Activated CD8-positive, alpha-beta memory T cell treated with anti-CD3 and anti-CD28 coated beads for 24 hours (primary cell): ENCODE measurements at regions not wholly inside any gene's neighbourhood (a gene's known extent, or its start where the extent isn't known, plus 50 kb on each side); places are given as distances from the start of the nearest gene placed in this dataset.

Source experiments
- DNase-seq: peaks from one replicate; pipeline ENCODE4 v3.0.0-alpha.2; 2020

GRCh38 chr15:97525809-97526208 lies 434.7 kb upstream of the ARRDC4 start:
- no peak for DNase-seq

GRCh38 chr15:97528238-97528637 lies 432.3 kb upstream of the ARRDC4 start:
- no peak for DNase-seq

DNA sequence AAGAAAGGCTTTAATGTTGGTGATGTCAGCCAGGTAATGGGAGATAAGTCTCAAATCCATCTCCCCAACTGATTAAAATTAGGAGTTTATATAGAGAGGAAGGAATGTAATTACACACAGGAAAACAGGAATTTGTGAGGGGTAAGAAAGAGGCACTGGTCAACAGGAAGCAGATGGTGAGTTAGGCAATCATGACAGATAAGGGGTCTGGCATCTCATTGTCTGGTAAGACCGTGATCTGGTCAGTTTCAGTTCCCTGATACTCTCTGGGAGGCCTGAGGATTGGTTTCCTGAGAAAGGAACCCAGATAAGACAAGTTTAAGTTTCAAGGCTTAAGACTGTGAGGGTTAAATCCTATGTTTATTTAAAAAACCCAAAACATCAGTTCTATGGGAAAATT lies 414.7 kb upstream of the ARRDC4 start:
- DNase-seq: no peak

- no peak for DNase-seq
Measured at GRCh38 chr15:97547381-97547780, 413.1 kb upstream of the ARRDC4 start.

DNA sequence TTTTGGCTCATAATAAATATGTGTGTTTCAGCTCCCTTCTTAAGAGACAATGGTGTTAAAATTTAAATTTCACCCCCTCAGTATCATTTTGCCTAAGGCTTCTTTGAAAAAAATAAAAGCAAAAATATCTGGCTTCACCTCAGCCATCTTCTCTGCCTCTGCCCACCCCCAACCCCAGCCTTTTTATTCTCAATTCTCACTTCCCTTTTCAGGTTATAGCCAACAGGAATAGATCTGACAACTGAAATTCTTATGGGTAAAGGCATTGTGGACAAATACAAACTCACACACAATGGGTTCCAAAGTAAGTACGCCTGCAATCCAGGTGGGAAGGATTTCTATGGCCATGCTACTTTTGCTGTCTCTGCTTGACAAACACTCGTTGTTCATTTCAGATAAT lies 399.0 kb upstream of the ARRDC4 start:
- DNase-seq: no peak

GRCh38 chr15:97563516-97563915 lies 397.0 kb upstream of the ARRDC4 start:
- no peak for DNase-seq

- DNase-seq: no peak
Measured at GRCh38 chr15:97566961-97567360, 393.5 kb upstream of the ARRDC4 start.

DNA sequence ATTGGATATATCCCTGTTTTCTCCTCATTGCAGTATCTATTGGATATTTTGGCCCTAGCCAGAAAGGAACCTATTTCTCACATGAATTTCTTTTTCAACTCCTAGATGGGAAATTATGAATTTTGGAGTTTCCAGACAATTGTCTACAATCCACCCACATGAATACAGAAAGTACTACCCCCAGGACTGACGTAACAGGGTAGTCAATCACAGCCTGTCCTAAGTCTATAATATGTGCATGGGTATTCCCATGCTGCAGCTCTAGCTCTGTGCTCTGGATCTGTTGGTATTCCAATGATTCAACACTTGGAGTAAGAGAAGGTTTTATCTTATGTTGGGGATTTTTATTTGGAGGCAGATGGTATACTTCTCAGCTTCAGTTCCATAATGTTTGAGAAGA lies 393.1 kb upstream of the ARRDC4 start:
- no peak for DNase-seq

- no peak for DNase-seq
Measured at GRCh38 chr15:97576929-97577645, 383.4 kb upstream of the ARRDC4 start.

DNA sequence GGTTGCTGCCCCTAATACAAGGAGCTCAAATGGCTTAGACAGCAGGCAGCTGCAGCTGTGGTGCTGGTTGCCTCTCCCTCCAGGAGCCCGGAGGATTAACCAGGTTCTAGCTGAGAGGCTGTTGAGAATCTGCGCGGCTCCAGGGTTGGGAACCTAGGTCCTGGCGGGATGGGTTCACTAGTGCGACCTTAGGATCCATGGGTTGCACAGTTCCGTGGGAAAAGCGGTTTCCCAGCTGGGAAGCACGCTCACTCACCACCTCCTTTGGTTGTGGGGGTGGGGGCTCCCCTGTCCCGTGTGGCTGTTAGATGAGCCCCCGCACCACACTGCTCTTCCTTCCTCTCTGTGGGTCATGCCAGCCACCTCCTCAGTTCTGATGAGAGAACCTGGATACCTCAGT lies 375.1 kb upstream of the ARRDC4 start:
- DNase-seq: no peak

- DNase-seq: no peak
Measured at GRCh38 chr15:97592778-97593177, 367.7 kb upstream of the ARRDC4 start.

GRCh38 chr15:97597801-97598200 lies 362.7 kb upstream of the ARRDC4 start:
- DNase-seq: no peak

DNA sequence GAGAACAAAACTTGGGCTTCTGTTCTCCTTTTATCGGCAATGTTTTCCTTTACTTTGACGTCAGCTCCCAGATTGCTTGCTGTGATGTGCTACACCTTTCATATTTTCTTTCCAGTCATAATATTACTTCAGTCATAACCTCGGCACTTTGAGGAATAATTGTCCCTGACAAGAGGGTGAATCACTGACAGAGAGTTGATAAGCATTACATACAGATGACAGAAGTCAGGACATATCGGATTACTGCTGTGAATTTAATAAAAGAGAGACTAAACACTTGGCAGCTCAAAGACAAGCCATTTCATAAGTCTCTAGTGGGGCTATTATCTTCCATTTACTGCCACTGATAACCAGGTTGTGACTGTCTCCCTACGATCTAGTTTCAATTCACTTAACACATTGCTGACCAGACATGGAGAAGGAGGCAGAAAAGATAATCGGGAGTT lies 362.1 kb upstream of the ARRDC4 start:
- no peak for DNase-seq

DNA sequence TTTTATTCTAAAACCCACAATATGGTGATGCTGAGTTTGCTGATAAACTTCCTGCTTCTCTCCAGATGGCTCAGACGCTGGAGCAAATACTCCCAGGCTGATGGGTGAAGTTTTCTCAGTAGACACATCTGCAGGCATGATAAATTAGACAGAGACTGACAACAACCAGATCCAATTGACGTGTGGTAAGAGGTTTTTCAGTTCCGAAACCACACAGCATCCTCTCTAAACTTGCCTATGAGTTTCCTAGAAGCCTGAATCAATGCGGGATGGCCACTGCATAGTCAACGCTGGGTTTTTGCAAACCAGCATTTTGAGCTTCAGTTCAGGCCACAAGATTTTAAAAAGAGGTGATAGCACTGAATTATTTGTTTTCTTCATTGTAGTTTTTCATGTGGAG lies 360.3 kb upstream of the ARRDC4 start:
- no peak for DNase-seq

GRCh38 chr15:97604677-97605076 lies 355.8 kb upstream of the ARRDC4 start:
- no peak for DNase-seq

DNA sequence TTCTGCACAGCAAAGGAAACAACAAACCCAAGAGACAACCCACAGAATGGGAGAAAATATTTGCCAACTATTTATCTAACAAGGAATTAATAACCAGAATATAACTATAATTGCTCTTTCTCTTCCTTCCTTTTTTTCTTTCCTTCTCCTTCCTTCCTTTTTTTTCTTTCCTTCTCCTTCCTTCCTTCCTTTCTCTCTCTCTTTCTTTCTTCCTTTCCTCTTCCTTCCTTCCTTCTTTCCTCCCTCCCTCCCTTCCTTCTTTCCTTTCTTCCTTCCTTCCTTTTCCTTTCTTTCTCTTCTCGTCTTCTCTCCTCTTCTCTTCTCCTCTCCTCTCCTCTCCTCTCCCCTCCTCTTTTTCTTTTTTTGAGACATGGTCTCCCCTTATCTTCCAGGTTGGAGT lies 345.4 kb upstream of the ARRDC4 start:
- no peak for DNase-seq

- no peak for DNase-seq
Measured at GRCh38 chr15:97623091-97623661, 337.3 kb upstream of the ARRDC4 start.

DNA sequence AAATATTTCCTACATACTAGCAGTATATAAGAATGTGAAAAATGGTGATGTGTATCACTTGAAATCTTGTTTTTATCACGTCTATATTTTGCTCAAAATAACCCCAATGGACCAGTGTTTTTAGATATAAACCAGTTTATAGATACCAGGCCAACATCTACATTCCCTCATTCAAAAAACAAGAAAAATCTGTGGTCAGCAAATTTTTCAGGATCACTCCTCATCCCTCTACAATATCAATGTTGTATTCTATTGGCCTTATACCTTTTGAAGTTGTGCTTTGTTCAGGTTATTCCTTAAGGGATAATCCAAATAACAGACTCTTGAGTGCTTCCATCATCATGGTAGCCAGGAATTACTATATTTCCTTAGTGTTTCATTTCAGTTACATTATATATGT lies 332.9 kb upstream of the ARRDC4 start:
- no peak for DNase-seq

DNA sequence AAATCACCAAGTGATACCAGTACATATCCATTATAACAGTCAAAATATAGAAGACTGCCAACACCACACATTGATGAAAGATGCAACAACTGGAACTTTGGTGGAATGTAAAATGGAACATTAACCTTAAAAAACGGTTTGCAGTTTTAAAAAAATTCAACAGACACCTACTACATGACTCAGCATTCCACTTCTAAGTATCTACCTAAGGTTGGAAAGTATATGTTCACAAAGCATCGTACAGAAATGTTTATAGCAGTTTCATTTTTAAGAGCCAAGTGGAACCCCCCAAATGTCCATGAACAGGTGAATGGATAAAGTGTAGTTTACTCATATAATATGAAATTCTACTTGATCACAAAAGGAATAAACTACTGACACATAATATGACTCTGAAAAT lies 314.7 kb upstream of the ARRDC4 start:
- no peak for DNase-seq

DNA sequence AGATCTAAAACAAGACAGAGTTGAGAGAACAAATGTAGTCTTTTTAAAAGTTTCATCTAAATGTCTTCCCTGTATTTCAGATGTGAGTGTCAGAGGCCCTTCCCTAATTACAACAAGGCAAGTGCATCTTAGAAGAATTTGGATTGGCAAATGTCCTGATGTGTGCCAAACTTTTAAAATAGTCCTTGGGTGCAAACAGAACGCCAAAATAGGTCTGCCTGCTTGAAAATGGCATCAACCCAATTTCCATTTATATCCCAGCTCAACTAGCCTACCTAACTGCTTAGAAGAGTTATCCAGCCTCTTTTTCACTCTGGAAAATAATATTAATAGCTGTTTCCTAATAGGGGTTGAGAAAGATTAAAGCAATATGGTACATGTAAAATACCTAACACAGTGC lies 311.8 kb upstream of the ARRDC4 start:
- DNase-seq: no peak

DNA sequence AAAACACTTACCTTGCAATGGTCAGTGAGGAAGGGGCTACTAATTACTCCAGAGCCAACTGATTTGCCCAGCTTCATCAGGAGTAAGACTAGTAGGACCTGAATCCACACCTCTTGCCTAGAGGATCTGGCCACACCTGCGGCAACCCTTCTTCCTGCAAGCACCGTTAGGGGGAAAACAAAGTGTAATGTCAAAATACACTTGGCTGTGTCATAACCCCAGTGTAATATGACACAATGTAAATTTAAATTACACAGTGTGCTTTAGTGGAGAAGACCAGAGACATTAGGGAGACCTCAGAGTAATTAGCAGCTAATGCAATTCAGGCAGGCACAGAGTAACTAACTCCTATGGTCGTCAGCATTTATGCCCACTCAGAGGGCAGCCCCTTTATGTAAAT lies 308.5 kb upstream of the ARRDC4 start:
- no peak for DNase-seq

- no peak for DNase-seq
Measured at GRCh38 chr15:97652700-97653167, 307.8 kb upstream of the ARRDC4 start.

DNA sequence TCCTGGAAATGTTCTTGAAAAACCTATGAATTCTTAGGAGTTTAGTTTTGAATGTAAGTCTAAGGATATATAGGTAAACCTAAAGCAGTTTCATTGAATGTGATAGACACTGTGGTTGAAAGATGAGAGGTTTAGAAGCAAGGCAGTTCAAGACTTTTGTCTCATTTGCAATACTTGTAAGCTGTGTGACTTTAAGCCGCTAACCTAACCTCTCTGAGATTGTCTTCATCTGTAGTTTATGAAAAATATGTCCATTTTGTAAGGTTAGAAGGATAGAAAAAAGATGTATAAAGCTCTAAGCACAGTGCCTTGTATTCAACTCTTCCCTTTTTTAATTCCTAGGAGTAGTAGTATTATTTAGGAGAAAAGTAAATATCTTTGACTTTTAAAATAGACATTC lies 306.6 kb upstream of the ARRDC4 start:
- no peak for DNase-seq

DNA sequence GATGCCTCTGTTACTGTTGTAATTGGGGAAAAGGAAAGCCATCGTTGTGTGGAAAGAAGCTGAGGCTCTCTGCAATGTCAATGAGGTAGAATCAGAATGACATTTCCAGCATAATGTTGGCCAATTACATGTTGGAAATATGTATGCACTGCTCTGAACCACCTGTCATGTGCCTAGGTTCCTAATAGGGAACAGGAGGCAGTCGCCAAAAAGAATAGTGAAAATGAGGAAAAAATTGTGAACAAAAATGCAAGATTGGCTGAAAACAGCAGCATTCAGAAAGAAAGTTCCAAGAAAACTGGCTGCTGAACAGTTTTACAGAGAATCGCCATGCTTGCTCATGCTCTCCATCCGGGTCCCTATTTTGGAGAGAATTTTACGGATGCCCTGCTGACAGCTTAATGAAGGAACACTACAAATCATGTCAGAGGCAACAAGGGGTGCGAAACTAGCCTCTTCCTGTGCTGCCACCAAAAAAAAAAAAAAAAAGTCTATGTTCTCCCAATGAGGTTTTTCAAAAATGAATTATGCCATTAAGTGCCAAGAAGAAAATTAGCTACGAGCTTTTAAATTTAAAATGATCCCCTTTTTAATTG lies 305.9 kb upstream of the ARRDC4 start:
- no peak for DNase-seq

GRCh38 chr15:97661796-97662195 lies 298.7 kb upstream of the ARRDC4 start:
- no peak for DNase-seq
